CD4-positive, alpha-beta T cell (primary cell): ENCODE measurements at regions not wholly inside any gene's neighbourhood (a gene's known extent, or its start where the extent isn't known, plus 50 kb on each side); places are given as distances from the start of the nearest gene placed in this dataset.

Experiments used
- ATAC-seq: fragments of 200-7000 bp; cut with Tn5 transposase; one replicate; pipeline ENCODE4 v1.10.0; 2022; ENCODE audit warnings: mild to moderate bottlenecking; ENCODE audit not compliant: poor library complexity
- CTCF ChIA-PET: fragments of 350-600 bp; sonication (Branson Sonifier 250); formaldehyde crosslinking; loops from one replicate; lab custom pipeline; 2021; ENCODE audit warnings: antibody characterized with exemption, inconsistent platforms; lab: Charles Lee
- POLR2A ChIA-PET: fragments of 350-600 bp; sonication (Branson Sonifier 250); formaldehyde crosslinking; loops from one replicate; lab custom pipeline; 2021; ENCODE audit warnings: antibody characterized with exemption, inconsistent platforms; lab: Charles Lee
- DNase-seq, 14 experiments: peaks; one replicate each; pipeline ENCODE4 v3.0.0-alpha.2; 2013 to 2020; ENCODE audit warnings: mixed read lengths in 2 of 14
- H3K27ac ChIP-seq, 2 donors: one replicate each; pipeline versions ENCODE4 v1.5.1 to v1.7.0; 2013; ENCODE audit warnings: low read length in 2 of 2, low read depth in 1 of 2, mild to moderate bottlenecking in 1 of 2
- H3K27me3 ChIP-seq, 2 experiments: 1 replicate in 1 of 2; 2 replicates in 1 of 2; pipeline versions ENCODE4 v1.6.1 to v1.7.0; 2013; ENCODE audit warnings: low read length in 2 of 2, control low read depth in 1 of 2, mild to moderate bottlenecking in 1 of 2, moderate library complexity in 1 of 2; ENCODE audit not compliant: insufficient read depth in 2 of 2, control insufficient read depth in 1 of 2
- H3K36me3 ChIP-seq: one replicate; pipeline ENCODE4 v1.6.1; 2013; ENCODE audit warnings: low read length, control low read depth; ENCODE audit not compliant: insufficient read depth
- H3K4me1 ChIP-seq: one replicate; pipeline ENCODE4 v1.6.1; 2013; ENCODE audit warnings: low read length, control low read depth; ENCODE audit not compliant: insufficient read depth
- H3K4me3 ChIP-seq: one replicate; pipeline ENCODE4 v1.5.1; 2013; ENCODE audit warnings: mild to moderate bottlenecking, low read length, moderate library complexity
- H3K9me3 ChIP-seq, 2 experiments: 1 replicate in 1 of 2; 2 replicates in 1 of 2; pipeline versions ENCODE4 v1.6.1 to v1.7.0; 2013; ENCODE audit warnings: low read length in 2 of 2, mild to moderate bottlenecking in 2 of 2, control low read depth in 1 of 2, moderate library complexity in 1 of 2; ENCODE audit not compliant: control insufficient read depth in 1 of 2, insufficient read depth in 1 of 2
- H3K27ac Mint-ChIP-seq: one replicate; pipeline ENCODE4 v1.8.0; 2020; ENCODE audit warnings: mixed read lengths
- H3K27me3 Mint-ChIP-seq: one replicate; pipeline ENCODE4 v1.8.0; 2021; ENCODE audit warnings: mixed read lengths
- H3K36me3 Mint-ChIP-seq: one replicate; pipeline ENCODE4 v1.8.0; 2021; ENCODE audit warnings: low read depth, mixed read lengths
- H3K4me1 Mint-ChIP-seq: one replicate; pipeline ENCODE4 v1.8.0; 2021; ENCODE audit warnings: low read depth, mixed read lengths
- H3K4me3 Mint-ChIP-seq: one replicate; pipeline ENCODE4 v1.8.0; 2020; ENCODE audit warnings: mild to moderate bottlenecking, mixed read lengths
- H3K9me3 Mint-ChIP-seq: one replicate; pipeline ENCODE4 v1.8.0; 2020; ENCODE audit warnings: mixed read lengths
- CTCF ChIP-seq: fragments of 200-600 bp; IDR thresholded peaks from one replicate; pipeline ENCODE4 v1.8.0; 2022; ENCODE audit warnings: antibody characterized with exemption, mild to moderate bottlenecking
- intact Hi-C, 2 experiments: fragments of 100-400 bp; cut with DNase I in 1 of 2; cut with micrococcal nuclease in 1 of 2; formaldehyde crosslinking; loops; one replicate each; pipeline versions ENCODE4 v1.15.1 to v1.9.0; 2023 to 2025; cut with DNase I, micrococcal nuclease

- Histone ChIP-seq H3K9me3 (no peaks in the 10 kb centered on the region), H3K4me1 (no peaks in the 10 kb centered on the region), H3K4me3 (no peak overlapping the region), H3K27ac (no peak overlapping the region), H3K27me3 (no peaks in the 10 kb centered on the region), H3K36me3 (no peaks in the 10 kb centered on the region)
- no peaks in the 10 kb centered on the region for H3K27me3 Mint-ChIP-seq
- intact Hi-C loops, result no loop called here
- H3K9me3 Mint-ChIP-seq, result peaks cover 7% of the 10 kb centered on the region
- ATAC-seq, result no peak
- DNase-seq, result no peak
- no peak for TF ChIP-seq CTCF
- no peaks in the 10 kb centered on the region for H3K4me1 Mint-ChIP-seq
- POLR2A ChIA-PET, result no interaction called here
- H3K4me3 Mint-ChIP-seq, result no peak overlapping the region
- no peaks in the 10 kb centered on the region for H3K36me3 Mint-ChIP-seq
- no peak overlapping the region for H3K27ac Mint-ChIP-seq
- CTCF ChIA-PET, result no interaction called here
Observed at GRCh38 chr6:9361749-9362148, 926.4 kb upstream of the SLC35B3 start.

GRCh38 chr6:9360881-9361280 is 925.5 kb upstream of the SLC35B3 start:
- POLR2A ChIA-PET, result interaction anchor here (0.6 kb wide), 1 partner anchor 78 kb away, joined by 3 read pairs; no protein-coding TSS in a partner anchor
- TF ChIP-seq CTCF, result no peak
- peaks cover 9% of the 10 kb centered on the region for H3K9me3 Mint-ChIP-seq

GRCh38 chr6:9347608-9348007 is 912.3 kb upstream of the SLC35B3 start:
- Mint-ChIP-seq H3K27me3 (no peaks in the 10 kb centered on the region), H3K4me3 (no peak overlapping the region), H3K4me1 (no peaks in the 10 kb centered on the region), H3K27ac (no peak overlapping the region), H3K9me3 (no peaks in the 10 kb centered on the region), H3K36me3 (no peaks in the 10 kb centered on the region)
- no peaks in the 10 kb centered on the region for H3K36me3 ChIP-seq
- POLR2A ChIA-PET, result no interaction called here
- no peaks in the 10 kb centered on the region for H3K27me3 ChIP-seq
- ATAC-seq (no peak), DNase-seq (no peak)
- CTCF ChIA-PET, result no interaction called here
- no peak for TF ChIP-seq CTCF
- H3K9me3 ChIP-seq, result no peaks in the 10 kb centered on the region
- intact Hi-C loops, result no loop called here
- H3K4me3 ChIP-seq, result no peak overlapping the region
- no peaks in the 10 kb centered on the region for H3K4me1 ChIP-seq
- H3K27ac ChIP-seq, result no peak overlapping the region

More at GRCh38 chr6:9360881-9361280, 925.5 kb upstream of the SLC35B3 start:
- no peaks in the 10 kb centered on the region for H3K27me3 Mint-ChIP-seq
- H3K4me1 Mint-ChIP-seq, result no peaks in the 10 kb centered on the region
- Histone ChIP-seq H3K36me3 (no peaks in the 10 kb centered on the region), H3K4me1 (no peaks in the 10 kb centered on the region), H3K9me3 (no peaks in the 10 kb centered on the region), H3K27me3 (no peaks in the 10 kb centered on the region), H3K27ac (no peak overlapping the region), H3K4me3 (no peak overlapping the region)
- H3K4me3 Mint-ChIP-seq, result no peak overlapping the region
- CTCF ChIA-PET, result no interaction called here
- no peaks in the 10 kb centered on the region for H3K36me3 Mint-ChIP-seq
- DNase-seq (no peak), ATAC-seq (no peak)
- no peak overlapping the region for H3K27ac Mint-ChIP-seq
- intact Hi-C loops, result no loop called here
